Thyroid gland (tissue), 4 donors: ENCODE measurements at regions not wholly inside any gene's neighbourhood (a gene's known extent, or its start where the extent isn't known, plus 50 kb on each side); places are given as distances from the start of the nearest gene placed in this dataset.

ENCODE experiments used
- CTCF ChIP-seq, 6 experiments: fragments of 200-600 bp in 3 of 6; fragments of 450-650 bp in 3 of 6; sonication (generic) in 3 of 6; IDR thresholded peaks; one replicate each; pipeline ENCODE4 v1.5.1; 2016 to 2019; ENCODE audit warnings: antibody characterized with exemption in 6 of 6, mild to moderate bottlenecking in 2 of 6, inconsistent platforms in 1 of 6, moderate library complexity in 1 of 6
- POLR2A ChIP-seq, 2 donors: fragments of 450-650 bp; IDR thresholded peaks; one replicate each; pipeline ENCODE4 v1.6.1; 2017; ENCODE audit warnings: antibody characterized with exemption in 2 of 2, mild to moderate bottlenecking in 2 of 2, moderate library complexity in 1 of 2

GRCh38 chr16:48836636-48837035, 226.7 kb upstream of the N4BP1 start:
- TF ChIP-seq CTCF (IDR thresholded peaks at IDR 0.05) (no peak), POLR2A (IDR thresholded peaks at IDR 0.05) (no peak)
